SK-N-SH treated with all-trans-retinoic acid at 6 μM for 48 hours (cell line): ENCODE measurements at regions not wholly inside any gene's neighbourhood (a gene's known extent, or its start where the extent isn't known, plus 50 kb on each side); places are given as distances from the start of the nearest gene placed in this dataset.
"Not testable (repeated sequence)": the region's sequence is repeated elsewhere in the genome, so short reads cannot be mapped to it uniquely, and the experiment has no call there.

Experiments
- ARNTL ChIP-seq: fragments of 450-650 bp; formaldehyde crosslinking; IDR thresholded peaks from 2 replicates; pipeline ENCODE4 v1.5.0; 2020; ENCODE audit warnings: low read depth, mild to moderate bottlenecking, moderate library complexity, borderline replicate concordance
- CSDC2 ChIP-seq: fragments of 250-450 bp; sonication (Bioruptor Pico); IDR thresholded peaks from 2 replicates; pipeline ENCODE4 v1.5.0; 2020; ENCODE audit warnings: mild to moderate bottlenecking, moderate library complexity
- ESRRG ChIP-seq: fragments of 250-450 bp; sonication (Bioruptor Pico); IDR thresholded peaks from 2 replicates; pipeline ENCODE4 v1.6.1; 2021; ENCODE audit warnings: mild to moderate bottlenecking
- OSR1 ChIP-seq: fragments of 250-450 bp; sonication (Bioruptor Pico); IDR thresholded peaks from 2 replicates; pipeline ENCODE4 v1.8.0; 2022; ENCODE audit warnings: moderate library complexity, mild to moderate bottlenecking, inconsistent platforms
- PPARA ChIP-seq: fragments of 250-450 bp; sonication (Bioruptor Pico); IDR thresholded peaks from 2 replicates; pipeline ENCODE4 v1.5.0; 2020; ENCODE audit warnings: mild to moderate bottlenecking, borderline replicate concordance
- RARB ChIP-seq: fragments of 250-450 bp; sonication (Bioruptor Pico); IDR thresholded peaks from 2 replicates; pipeline ENCODE4 v1.8.0; 2021; ENCODE audit warnings: mild to moderate bottlenecking, moderate library complexity
- TCF4 ChIP-seq: fragments of 250-450 bp; sonication (Bioruptor Pico); IDR thresholded peaks from 2 replicates; pipeline ENCODE4 v1.8.0; 2021; ENCODE audit warnings: mild to moderate bottlenecking, moderate library complexity, borderline replicate concordance
- TOX ChIP-seq: fragments of 250-450 bp; sonication (Bioruptor Pico); IDR thresholded peaks from 2 replicates; pipeline ENCODE4 v1.8.0; 2021; ENCODE audit warnings: mild to moderate bottlenecking, moderate library complexity, borderline replicate concordance
- ZC3H10 ChIP-seq: fragments of 250-450 bp; sonication (Bioruptor Pico); IDR thresholded peaks from 2 replicates; pipeline ENCODE4 v1.5.1; 2021; ENCODE audit warnings: mild to moderate bottlenecking, moderate library complexity
- ZFP30 ChIP-seq: fragments of 450-650 bp; formaldehyde crosslinking; IDR thresholded peaks from 2 replicates; pipeline ENCODE4 v1.5.0; 2022; ENCODE audit warnings: mild to moderate bottlenecking, moderate library complexity
- ZNF70 ChIP-seq: fragments of 450-650 bp; formaldehyde crosslinking; IDR thresholded peaks from 2 replicates; pipeline ENCODE4 v1.5.0; 2020; ENCODE audit warnings: mild to moderate bottlenecking, moderate library complexity
- TF ChIP-seq, protein P1 (sequence below): fragments of 250-450 bp; sonication (Bioruptor Pico); IDR thresholded peaks from 2 replicates; pipeline ENCODE4 v1.5.1; 2021; ENCODE audit warnings: mild to moderate bottlenecking, moderate library complexity
- TF ChIP-seq, protein P2 (sequence below): fragments of 250-450 bp; sonication (Bioruptor Pico); IDR thresholded peaks from 2 replicates; pipeline ENCODE4 v1.8.0; 2020; ENCODE audit warnings: mild to moderate bottlenecking, moderate library complexity, borderline replicate concordance

DNA sequence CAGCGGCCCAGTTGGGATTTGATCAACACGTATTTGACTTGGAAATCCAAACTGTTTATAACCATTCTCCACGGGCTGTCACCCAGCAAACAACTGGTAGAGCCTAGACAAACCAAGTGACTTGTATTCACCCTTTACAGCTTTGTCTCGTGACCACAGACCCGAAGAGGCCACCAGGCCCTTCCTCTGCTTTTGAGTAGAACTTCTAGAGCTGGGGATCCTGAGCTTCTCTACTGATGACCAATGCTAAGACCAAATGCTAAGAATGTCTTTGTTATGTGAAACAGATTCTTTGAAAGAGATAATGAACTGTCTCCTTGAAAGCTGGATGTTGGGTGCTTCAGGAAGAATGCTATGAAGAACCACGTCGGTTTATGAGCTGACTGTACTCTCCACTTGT is 127.0 kb upstream of the METTL14 start:
- not testable (repeated sequence) for TF ChIP-seq ARNTL (CRISPR knock-in tag); RARB (CRISPR knock-in tag); ZNF70 (CRISPR knock-in tag); ZC3H10; CSDC2 (CRISPR knock-in tag); TOX (CRISPR knock-in tag); ZFP30; OSR1; ESRRG; PPARA (CRISPR knock-in tag); TCF4 (CRISPR knock-in tag)
- TF ChIP-seq, protein P1, sequence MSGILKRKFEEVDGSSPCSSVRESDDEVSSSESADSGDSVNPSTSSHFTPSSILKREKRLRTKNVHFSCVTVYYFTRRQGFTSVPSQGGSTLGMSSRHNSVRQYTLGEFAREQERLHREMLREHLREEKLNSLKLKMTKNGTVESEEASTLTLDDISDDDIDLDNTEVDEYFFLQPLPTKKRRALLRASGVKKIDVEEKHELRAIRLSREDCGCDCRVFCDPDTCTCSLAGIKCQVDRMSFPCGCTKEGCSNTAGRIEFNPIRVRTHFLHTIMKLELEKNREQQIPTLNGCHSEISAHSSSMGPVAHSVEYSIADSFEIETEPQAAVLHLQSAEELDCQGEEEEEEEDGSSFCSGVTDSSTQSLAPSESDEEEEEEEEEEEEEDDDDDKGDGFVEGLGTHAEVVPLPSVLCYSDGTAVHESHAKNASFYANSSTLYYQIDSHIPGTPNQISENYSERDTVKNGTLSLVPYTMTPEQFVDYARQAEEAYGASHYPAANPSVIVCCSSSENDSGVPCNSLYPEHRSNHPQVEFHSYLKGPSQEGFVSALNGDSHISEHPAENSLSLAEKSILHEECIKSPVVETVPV (CRISPR knock-in tag), result not testable (repeated sequence)
- TF ChIP-seq, protein P2, sequence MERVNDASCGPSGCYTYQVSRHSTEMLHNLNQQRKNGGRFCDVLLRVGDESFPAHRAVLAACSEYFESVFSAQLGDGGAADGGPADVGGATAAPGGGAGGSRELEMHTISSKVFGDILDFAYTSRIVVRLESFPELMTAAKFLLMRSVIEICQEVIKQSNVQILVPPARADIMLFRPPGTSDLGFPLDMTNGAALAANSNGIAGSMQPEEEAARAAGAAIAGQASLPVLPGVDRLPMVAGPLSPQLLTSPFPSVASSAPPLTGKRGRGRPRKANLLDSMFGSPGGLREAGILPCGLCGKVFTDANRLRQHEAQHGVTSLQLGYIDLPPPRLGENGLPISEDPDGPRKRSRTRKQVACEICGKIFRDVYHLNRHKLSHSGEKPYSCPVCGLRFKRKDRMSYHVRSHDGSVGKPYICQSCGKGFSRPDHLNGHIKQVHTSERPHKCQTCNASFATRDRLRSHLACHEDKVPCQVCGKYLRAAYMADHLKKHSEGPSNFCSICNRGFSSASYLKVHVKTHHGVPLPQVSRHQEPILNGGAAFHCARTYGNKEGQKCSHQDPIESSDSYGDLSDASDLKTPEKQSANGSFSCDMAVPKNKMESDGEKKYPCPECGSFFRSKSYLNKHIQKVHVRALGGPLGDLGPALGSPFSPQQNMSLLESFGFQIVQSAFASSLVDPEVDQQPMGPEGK (CRISPR knock-in tag), result not testable (repeated sequence)
